ENCODE measurements at regions not wholly inside any gene's neighbourhood (a gene's known extent, or its start where the extent isn't known, plus 50 kb on each side); places are given as distances from the start of the nearest gene placed in this dataset.

DNA sequence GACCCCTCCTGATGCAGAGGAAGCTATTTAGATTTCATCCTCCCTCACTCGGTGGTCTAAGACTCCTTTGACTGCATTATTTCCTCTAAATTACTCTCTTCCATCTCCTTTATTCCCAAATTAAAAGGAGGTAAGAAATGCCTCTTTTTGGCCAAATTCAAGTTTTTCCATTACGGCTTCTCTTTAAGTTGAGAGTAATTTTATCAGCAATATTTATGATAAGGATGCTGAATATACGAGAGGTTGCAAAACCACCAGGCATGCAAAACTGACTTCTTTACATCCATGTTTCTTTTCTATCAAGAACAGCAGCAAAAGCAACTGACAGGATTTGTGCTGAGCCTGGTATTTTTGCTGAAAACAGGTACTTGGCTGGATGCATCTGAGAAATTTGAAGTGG, 262.0 kb upstream of the RARB start:
- Histone ChIP-seq H3K9me2 (ENCODE audit: insufficient read depth, low read length) (no peaks in the 10 kb centered on the region), H3K4me1 (ENCODE audit: insufficient read depth, low read length, poor library complexity, severe bottlenecking) (no peaks in the 10 kb centered on the region), H3K9me3 (ENCODE audit: low read length) (no peaks in the 10 kb centered on the region), H3K4me3 (ENCODE audit: low read depth, low read length, poor library complexity, severe bottlenecking) (no peak overlapping the region), H2AFZ (ENCODE audit: low read length) (no peak overlapping the region), H4K20me1 (ENCODE audit: insufficient read depth, low read length) (no peaks in the 10 kb centered on the region), H3K36me3 (ENCODE audit: insufficient read depth, low read length) (no peaks in the 10 kb centered on the region), H3K27ac (ENCODE audit: low read depth, low read length, poor library complexity, severe bottlenecking) (no peak overlapping the region), H3K79me2 (ENCODE audit: insufficient read depth, low read depth, low read length) (no peaks in the 10 kb centered on the region), H3K4me2 (ENCODE audit: low read length) (no peak overlapping the region)
- CTCF ChIA-PET (ENCODE audit: unreplicated experiment), result no interaction called here
- no peak for DNase-seq (ENCODE audit: low spot score)
- TF ChIP-seq, protein P1, sequence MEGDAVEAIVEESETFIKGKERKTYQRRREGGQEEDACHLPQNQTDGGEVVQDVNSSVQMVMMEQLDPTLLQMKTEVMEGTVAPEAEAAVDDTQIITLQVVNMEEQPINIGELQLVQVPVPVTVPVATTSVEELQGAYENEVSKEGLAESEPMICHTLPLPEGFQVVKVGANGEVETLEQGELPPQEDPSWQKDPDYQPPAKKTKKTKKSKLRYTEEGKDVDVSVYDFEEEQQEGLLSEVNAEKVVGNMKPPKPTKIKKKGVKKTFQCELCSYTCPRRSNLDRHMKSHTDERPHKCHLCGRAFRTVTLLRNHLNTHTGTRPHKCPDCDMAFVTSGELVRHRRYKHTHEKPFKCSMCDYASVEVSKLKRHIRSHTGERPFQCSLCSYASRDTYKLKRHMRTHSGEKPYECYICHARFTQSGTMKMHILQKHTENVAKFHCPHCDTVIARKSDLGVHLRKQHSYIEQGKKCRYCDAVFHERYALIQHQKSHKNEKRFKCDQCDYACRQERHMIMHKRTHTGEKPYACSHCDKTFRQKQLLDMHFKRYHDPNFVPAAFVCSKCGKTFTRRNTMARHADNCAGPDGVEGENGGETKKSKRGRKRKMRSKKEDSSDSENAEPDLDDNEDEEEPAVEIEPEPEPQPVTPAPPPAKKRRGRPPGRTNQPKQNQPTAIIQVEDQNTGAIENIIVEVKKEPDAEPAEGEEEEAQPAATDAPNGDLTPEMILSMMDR (conservative IDR thresholded peaks at IDR 0.05; ENCODE audit: low read length), result no peak
- no peak for TF ChIP-seq EZH2phosphoT487 (IDR thresholded peaks at IDR 0.05; ENCODE audit: borderline replicate concordance, low read depth, low read length)
- intact Hi-C loops (cut with micrococcal nuclease; ENCODE audit: unreplicated experiment), result no loop called here
- BruUV-seq (replicated peaks), result no TSS peak
- POLR2A ChIA-PET, result no interaction called here

DNA sequence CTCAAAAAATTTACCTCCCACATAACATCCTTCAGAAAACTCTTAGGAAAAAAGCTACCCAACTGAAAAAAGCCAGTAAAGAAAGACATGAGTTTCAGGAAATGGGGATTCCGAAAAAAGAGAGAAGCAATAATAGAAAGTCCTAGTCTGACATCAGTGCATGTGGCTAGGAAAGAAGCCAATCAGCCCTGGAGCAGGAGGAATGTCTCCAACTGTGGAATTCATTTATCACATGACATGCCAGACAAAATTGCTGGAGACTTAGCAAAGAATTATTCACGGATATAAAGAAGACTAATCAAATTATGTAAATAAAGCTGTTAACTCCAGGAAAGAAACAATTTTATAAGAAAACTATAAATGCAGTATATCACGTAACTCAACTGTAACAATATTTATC, 258.9 kb upstream of the RARB start:
- BruUV-seq (replicated peaks), result no TSS peak
- Histone ChIP-seq H3K27ac (ENCODE audit: low read depth, low read length, poor library complexity, severe bottlenecking) (no peak overlapping the region), H2AFZ (ENCODE audit: low read length) (no peak overlapping the region), H4K20me1 (ENCODE audit: insufficient read depth, low read length) (no peaks in the 10 kb centered on the region), H3K36me3 (ENCODE audit: insufficient read depth, low read length) (no peaks in the 10 kb centered on the region), H3K79me2 (ENCODE audit: insufficient read depth, low read depth, low read length) (no peaks in the 10 kb centered on the region), H3K9me2 (ENCODE audit: insufficient read depth, low read length) (no peaks in the 10 kb centered on the region), H3K4me3 (ENCODE audit: low read depth, low read length, poor library complexity, severe bottlenecking) (no peak overlapping the region), H3K9me3 (ENCODE audit: low read length) (no peaks in the 10 kb centered on the region), H3K4me2 (ENCODE audit: low read length) (no peak overlapping the region), H3K4me1 (ENCODE audit: insufficient read depth, low read length, poor library complexity, severe bottlenecking) (no peaks in the 10 kb centered on the region)
- intact Hi-C loops (cut with micrococcal nuclease; ENCODE audit: unreplicated experiment), result no loop called here
- ChIA-PET POLR2A (no interaction called here), CTCF (ENCODE audit: unreplicated experiment) (no interaction called here)
- no peak for DNase-seq (ENCODE audit: low spot score)
- no peak for TF ChIP-seq EZH2phosphoT487 (IDR thresholded peaks at IDR 0.05; ENCODE audit: borderline replicate concordance, low read depth, low read length)
- TF ChIP-seq, protein P1 (conservative IDR thresholded peaks at IDR 0.05; ENCODE audit: low read length), result no peak

DNA sequence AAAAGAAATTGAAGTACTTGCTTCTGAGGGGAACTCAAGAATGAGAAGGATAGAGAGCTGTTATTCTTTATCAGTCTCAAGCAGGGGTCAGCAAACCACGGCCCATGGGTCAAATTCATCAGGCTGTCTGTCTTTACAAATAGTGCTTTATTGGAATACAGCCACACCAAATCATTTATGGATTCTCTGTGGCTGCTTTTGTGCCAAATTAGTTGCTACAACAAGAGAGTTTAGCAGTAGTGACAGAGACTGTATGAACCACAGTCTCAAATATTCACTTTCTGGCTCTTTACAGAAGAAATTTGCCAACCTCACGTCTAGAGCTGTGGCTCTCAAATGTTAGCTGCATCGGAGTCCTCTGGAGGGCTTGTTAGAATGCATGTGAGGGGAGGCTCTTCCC, 258.0 kb upstream of the RARB start:
- no peak overlapping the region for H3K27ac ChIP-seq (ENCODE audit: low read depth, low read length, poor library complexity, severe bottlenecking)
- H3K9me2 ChIP-seq (ENCODE audit: insufficient read depth, low read length), result no peaks in the 10 kb centered on the region
- no peaks in the 10 kb centered on the region for H3K4me1 ChIP-seq (ENCODE audit: insufficient read depth, low read length, poor library complexity, severe bottlenecking)
- no peaks in the 10 kb centered on the region for H3K79me2 ChIP-seq (ENCODE audit: insufficient read depth, low read depth, low read length)
- POLR2A ChIA-PET, result interaction anchor here (0.7 kb wide), 1 partner anchor 111 kb away, joined by 7 read pairs; no protein-coding TSS in a partner anchor
- H3K4me2 ChIP-seq (ENCODE audit: low read length), result no peak overlapping the region
- intact Hi-C loops (cut with micrococcal nuclease; ENCODE audit: unreplicated experiment), result no loop called here
- CTCF ChIA-PET (ENCODE audit: unreplicated experiment), result no interaction called here
- H3K36me3 ChIP-seq (ENCODE audit: insufficient read depth, low read length), result no peaks in the 10 kb centered on the region
- no peaks in the 10 kb centered on the region for H4K20me1 ChIP-seq (ENCODE audit: insufficient read depth, low read length)
- no peak for DNase-seq (ENCODE audit: low spot score)
- no TSS peak for BruUV-seq (replicated peaks)
- no peak for TF ChIP-seq EZH2phosphoT487 (IDR thresholded peaks at IDR 0.05; ENCODE audit: borderline replicate concordance, low read depth, low read length)
- TF ChIP-seq, protein P1 (conservative IDR thresholded peaks at IDR 0.05; ENCODE audit: low read length), result no peak
- H3K4me3 ChIP-seq (ENCODE audit: low read depth, low read length, poor library complexity, severe bottlenecking), result no peak overlapping the region
- no peak overlapping the region for H2AFZ ChIP-seq (ENCODE audit: low read length)
- no peaks in the 10 kb centered on the region for H3K9me3 ChIP-seq (ENCODE audit: low read length)

Data from OCI-LY7 (cell line).